Ectodermal cell (in vitro differentiated cells): ENCODE measurements at regions not wholly inside any gene's neighbourhood (a gene's known extent, or its start where the extent isn't known, plus 50 kb on each side); places are given as distances from the start of the nearest gene placed in this dataset.
"Not testable (repeated sequence)": the region's sequence is repeated elsewhere in the genome, so short reads cannot be mapped to it uniquely, and the experiment has no call there.

Experiments used
- H3K27ac ChIP-seq: 2 replicates; pipeline ENCODE4 v1.7.0; 2013; ENCODE audit warnings: mild to moderate bottlenecking, low read depth, low read length; ENCODE audit not compliant: insufficient read depth, poor library complexity, severe bottlenecking
- H3K27me3 ChIP-seq: 2 replicates; pipeline ENCODE4 v1.7.0; 2013; ENCODE audit warnings: mild to moderate bottlenecking, low read length; ENCODE audit not compliant: insufficient read depth, control insufficient read depth, poor library complexity, severe bottlenecking
- H3K36me3 ChIP-seq: one replicate; pipeline ENCODE4 v1.7.0; 2013; ENCODE audit warnings: low read length; ENCODE audit not compliant: control insufficient read depth, insufficient read depth
- H3K4me1 ChIP-seq: one replicate; pipeline ENCODE4 v1.7.0; 2013; ENCODE audit warnings: low read length; ENCODE audit not compliant: control insufficient read depth, insufficient read depth
- H3K4me3 ChIP-seq: 2 replicates; pipeline ENCODE4 v1.7.0; 2013; ENCODE audit warnings: low read depth, low read length, control low read depth; ENCODE audit not compliant: insufficient read depth
- H3K9me3 ChIP-seq: 2 replicates; pipeline ENCODE4 v1.7.0; 2013; ENCODE audit warnings: mild to moderate bottlenecking, low read length, moderate library complexity; ENCODE audit not compliant: control insufficient read depth
- WGBS, 2 experiments: methylation state at CpG; one replicate each; pipeline ENCODE4 v1.1.7; 2013; ENCODE audit warnings: missing lambda C conversion rate in 2 of 2; 5-methylcytosine and 5-hydroxymethylcytosine counted together

GRCh38 chr20:12111431-12112088 is 193.9 kb downstream of the BTBD3 start:
- H3K27me3 ChIP-seq = no peaks in the 10 kb centered on the region
- no peak overlapping the region for H3K27ac ChIP-seq
- WGBS, 2 experiments = 88 to 100% methylated on average over 2 to 3 of the region's 3 CpGs
- no peaks in the 10 kb centered on the region for H3K9me3 ChIP-seq
- no peaks in the 10 kb centered on the region for H3K36me3 ChIP-seq
- H3K4me3 ChIP-seq = no peak overlapping the region
- H3K4me1 ChIP-seq = no peaks in the 10 kb centered on the region

DNA sequence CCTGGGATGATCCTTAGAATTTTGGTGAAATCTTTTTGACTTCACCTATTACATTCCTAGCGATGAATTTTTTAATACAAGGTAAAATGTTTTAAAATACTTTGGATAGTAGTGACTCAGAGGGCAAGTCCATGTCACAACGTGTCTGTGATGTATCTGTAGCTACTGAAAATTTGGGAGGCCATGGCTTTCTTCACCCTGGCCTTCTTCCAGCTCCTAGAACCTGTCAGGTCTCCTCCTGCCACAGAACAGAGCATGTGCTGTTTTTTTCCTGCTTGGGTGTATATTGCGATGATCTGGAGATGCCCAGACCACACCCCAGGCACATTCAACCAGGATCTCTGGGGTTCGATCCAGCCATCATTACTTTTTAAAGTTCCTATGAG is 194.4 kb downstream of the BTBD3 start:
- 94 to 95% methylated on average over 4 of the region's 4 CpGs for WGBS, 2 experiments
- Histone ChIP-seq H3K27ac (no peak overlapping the region), H3K4me1 (no peaks in the 10 kb centered on the region), H3K27me3 (no peaks in the 10 kb centered on the region), H3K9me3 (no peaks in the 10 kb centered on the region), H3K36me3 (no peaks in the 10 kb centered on the region), H3K4me3 (no peak overlapping the region)

DNA sequence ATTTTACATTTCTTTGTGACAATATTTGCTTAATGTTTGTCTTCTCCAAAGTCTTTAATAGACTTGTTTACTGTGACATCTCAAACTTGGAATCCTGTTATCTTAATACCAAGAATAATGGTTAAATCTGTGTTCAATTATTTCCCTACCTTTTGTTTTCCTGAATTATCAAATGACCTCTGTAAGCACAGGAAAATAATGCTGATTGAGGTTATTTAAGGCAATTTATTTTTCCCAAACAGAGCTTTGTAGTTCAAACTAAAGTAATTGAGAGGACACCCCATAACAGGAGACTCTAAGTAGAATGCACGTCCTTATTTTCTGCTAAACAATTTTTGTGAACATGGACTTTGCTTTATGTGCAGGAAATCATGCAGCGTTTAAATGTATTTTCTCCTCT is 195.0 kb downstream of the BTBD3 start:
- Histone ChIP-seq H3K4me1 (no peaks in the 10 kb centered on the region), H3K36me3 (no peaks in the 10 kb centered on the region), H3K27ac (no peak overlapping the region), H3K4me3 (no peak overlapping the region), H3K27me3 (no peaks in the 10 kb centered on the region), H3K9me3 (no peaks in the 10 kb centered on the region)
- 92 to 100% methylated on average over 2 of the region's 2 CpGs for WGBS, 2 experiments

DNA sequence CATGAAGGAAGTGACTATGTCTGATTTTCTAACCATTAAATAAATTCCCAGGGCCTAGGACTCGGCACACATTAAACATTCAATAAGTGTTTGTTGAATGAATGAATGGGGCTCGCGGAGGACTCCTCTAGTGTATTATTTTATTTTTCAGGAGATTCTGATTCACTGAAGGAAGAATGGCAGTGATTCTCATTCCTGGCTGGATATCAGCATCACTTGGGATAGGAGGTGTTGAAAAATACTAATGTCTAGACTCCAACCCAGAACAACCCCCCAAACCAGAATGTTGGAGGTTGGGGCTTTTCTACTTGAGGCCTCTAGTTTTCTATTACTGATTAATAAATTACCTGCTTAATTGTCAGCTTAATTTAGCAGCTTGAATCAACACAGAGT is 195.4 kb downstream of the BTBD3 start:
- Histone ChIP-seq H3K4me1 (no peaks in the 10 kb centered on the region), H3K36me3 (no peaks in the 10 kb centered on the region), H3K4me3 (no peak overlapping the region), H3K27me3 (no peaks in the 10 kb centered on the region), H3K27ac (no peak overlapping the region), H3K9me3 (no peaks in the 10 kb centered on the region)
- 96% methylated on average over 3 of the region's 3 CpGs for WGBS, 2 experiments

GRCh38 chr20:12113468-12114371 is 196.0 kb downstream of the BTBD3 start:
- H3K9me3 ChIP-seq = no peaks in the 10 kb centered on the region
- no peak overlapping the region for H3K4me3 ChIP-seq
- no peaks in the 10 kb centered on the region for H3K27me3 ChIP-seq
- no peaks in the 10 kb centered on the region for H3K36me3 ChIP-seq
- no peaks in the 10 kb centered on the region for H3K4me1 ChIP-seq
- whole genome bisulfite sequencing, 2 experiments = 91 to 93% methylated on average over 9 of the region's 10 CpGs
- H3K27ac ChIP-seq = no peak overlapping the region

- WGBS, 2 experiments = 56 to 60% methylated on average over 13 of the region's 13 CpGs
- H3K4me1 ChIP-seq, H3K36me3 ChIP-seq, H3K27me3 ChIP-seq, H3K4me3 ChIP-seq, H3K9me3 ChIP-seq, H3K27ac ChIP-seq: not testable (repeated sequence)
Observed at GRCh38 chr20:12129114-12129513, 211.4 kb downstream of the BTBD3 start.

GRCh38 chr20:12129532-12129931 is 211.8 kb downstream of the BTBD3 start:
- not testable (repeated sequence) for H3K36me3 ChIP-seq, H3K4me3 ChIP-seq, H3K4me1 ChIP-seq, H3K27me3 ChIP-seq, H3K9me3 ChIP-seq, H3K27ac ChIP-seq
- WGBS, 2 experiments = 81% methylated on average over 9 to 10 of the region's 10 CpGs

DNA sequence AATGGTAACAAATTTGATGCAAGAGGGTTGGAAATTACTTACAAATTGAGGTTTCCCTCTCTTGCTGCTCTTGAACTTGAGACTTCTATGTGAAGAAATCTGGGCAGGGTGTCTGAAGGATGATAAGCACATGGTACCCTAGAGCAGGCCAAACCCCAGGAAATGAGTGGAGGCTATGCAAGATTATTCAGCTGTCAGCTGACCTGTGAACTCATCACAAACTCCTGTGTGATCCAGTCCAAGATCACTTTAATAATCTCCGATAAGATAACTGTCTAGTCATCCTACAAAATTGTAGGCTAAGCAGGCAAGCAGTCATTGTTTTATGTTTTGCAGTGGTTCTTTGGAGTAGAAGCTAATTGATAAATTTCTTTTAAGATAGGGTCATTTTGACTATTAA is 213.1 kb downstream of the BTBD3 start:
- H3K27me3 ChIP-seq = no peaks in the 10 kb centered on the region
- WGBS, 2 experiments = 86 to 100% methylated on average over 1 of the region's 1 CpG
- no peaks in the 10 kb centered on the region for H3K4me1 ChIP-seq

DNA sequence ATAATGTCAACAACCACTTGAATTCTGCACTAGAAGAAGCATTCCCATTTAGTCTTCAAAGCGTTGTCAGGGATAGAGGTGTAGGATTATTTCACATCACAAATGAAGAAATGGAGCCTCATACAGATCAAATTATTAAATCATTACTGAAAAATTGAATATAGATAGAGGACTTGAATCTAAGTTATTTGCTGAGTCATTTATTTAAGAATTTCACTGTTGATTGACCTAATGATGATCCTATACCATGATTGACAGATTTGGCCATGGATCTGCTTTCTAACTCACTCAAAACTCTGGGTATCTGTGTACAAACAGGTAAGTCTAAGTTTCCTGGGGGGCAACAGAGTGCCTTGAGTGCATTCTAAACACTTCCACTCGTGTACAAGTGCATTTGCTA is 215.9 kb downstream of the BTBD3 start:
- Histone ChIP-seq H3K4me1 (no peaks in the 10 kb centered on the region), H3K27me3 (no peaks in the 10 kb centered on the region)
- 86 to 92% methylated on average over 1 to 2 of the region's 2 CpGs for WGBS, 2 experiments

More for the DNA sequence above, 213.1 kb downstream of the BTBD3 start:
- no peak overlapping the region for H3K27ac ChIP-seq
- H3K4me3 ChIP-seq = no peak overlapping the region
- no peaks in the 10 kb centered on the region for H3K36me3 ChIP-seq
- no peaks in the 10 kb centered on the region for H3K9me3 ChIP-seq

DNA sequence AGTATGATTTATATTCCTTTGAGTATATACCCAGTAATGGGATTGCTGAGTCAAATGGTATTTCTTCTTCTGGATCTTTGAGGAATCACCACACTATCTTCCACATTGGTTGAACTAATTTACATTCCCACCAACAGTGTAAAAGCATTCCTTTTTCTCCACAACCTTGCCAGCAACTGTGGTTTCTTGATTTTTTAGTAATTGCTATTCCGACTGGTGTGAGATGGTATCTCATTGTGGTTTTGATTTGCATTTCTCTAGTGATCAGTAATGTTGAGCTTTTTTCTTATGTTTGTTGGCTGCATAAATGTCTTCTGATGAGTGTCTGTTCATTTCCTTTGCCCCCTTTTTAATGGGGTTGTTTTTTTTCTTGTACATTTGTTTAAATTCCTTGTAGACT is 228.3 kb downstream of the BTBD3 start:
- WGBS, 2 experiments = 89 to 100% methylated on average over 1 of the region's 1 CpG
- not testable (repeated sequence) for H3K4me1 ChIP-seq, H3K9me3 ChIP-seq, H3K27me3 ChIP-seq, H3K36me3 ChIP-seq, H3K4me3 ChIP-seq, H3K27ac ChIP-seq

More for the DNA sequence above, 215.9 kb downstream of the BTBD3 start:
- Histone ChIP-seq H3K4me3 (no peak overlapping the region), H3K36me3 (no peaks in the 10 kb centered on the region), H3K9me3 (no peaks in the 10 kb centered on the region), H3K27ac (no peak overlapping the region)
